ENCODE measurements at regions not wholly inside any gene's neighbourhood (a gene's known extent, or its start where the extent isn't known, plus 50 kb on each side); places are given as distances from the start of the nearest gene placed in this dataset.

GRCh38 chr2:157191186-157191585, 66.3 kb upstream of the GALNT5 start:
- TF ChIP-seq POLR2A (IDR thresholded peaks at IDR 0.05; ENCODE audit: low read length), result no peak
- no peak for TF ChIP-seq CTCF (IDR thresholded peaks at IDR 0.05)

Measured in A549 (cell line).